HG03108 (cell line): ENCODE measurements at regions not wholly inside any gene's neighbourhood (a gene's known extent, or its start where the extent isn't known, plus 50 kb on each side); places are given as distances from the start of the nearest gene placed in this dataset.

ENCODE experiments used
- ATAC-seq: cut with Tn5 transposase; IDR thresholded peaks from one replicate; pipeline ENCODE4 v1.9.1; 2021; ENCODE audit warnings: moderate library complexity; ENCODE audit not compliant: unreplicated experiment

- ATAC-seq: no peak
Measured at GRCh38 chr20:50242548-50242862, 51.9 kb downstream of the CEBPB start.

GRCh38 chr20:50242863-50243609 lies 52.4 kb downstream of the CEBPB start:
- no peak for ATAC-seq

GRCh38 chr20:50243610-50244351 lies 53.2 kb downstream of the CEBPB start:
- ATAC-seq: no peak

- no peak for ATAC-seq
Measured at GRCh38 chr20:50244352-50245149, 53.9 kb downstream of the CEBPB start.

- no peak for ATAC-seq
Measured at GRCh38 chr20:50245498-50246366, 55.1 kb downstream of the CEBPB start.

GRCh38 chr20:50246367-50247195 lies 56.0 kb downstream of the CEBPB start:
- no peak for ATAC-seq

- ATAC-seq: no peak
Measured at GRCh38 chr20:50247196-50248094, 56.8 kb downstream of the CEBPB start.

- ATAC-seq: no peak
Measured at GRCh38 chr20:50248104-50248641, 57.5 kb downstream of the CEBPB start.

GRCh38 chr20:50249447-50250388 lies 59.1 kb downstream of the CEBPB start:
- no peak for ATAC-seq

GRCh38 chr20:50250679-50251382 lies 60.2 kb downstream of the CEBPB start:
- ATAC-seq: no peak

- ATAC-seq: no peak
Measured at GRCh38 chr20:50251383-50251748, 60.7 kb downstream of the CEBPB start.

GRCh38 chr20:50251992-50252511 lies 61.4 kb downstream of the CEBPB start:
- no peak for ATAC-seq

- no peak for ATAC-seq
Measured at GRCh38 chr20:50252701-50253100, 62.1 kb downstream of the CEBPB start.

GRCh38 chr20:50253101-50253500 lies 62.5 kb downstream of the CEBPB start:
- no peak for ATAC-seq

- ATAC-seq: no peak
Measured at GRCh38 chr20:50254466-50255079, 63.9 kb downstream of the CEBPB start.

- ATAC-seq: no peak
Measured at GRCh38 chr20:50256577-50256976, 65.9 kb downstream of the CEBPB start.
